NCI-H82 (cell line): ENCODE measurements at regions not wholly inside any gene's neighbourhood (a gene's known extent, or its start where the extent isn't known, plus 50 kb on each side); places are given as distances from the start of the nearest gene placed in this dataset.

ENCODE experiments used
- DNase-seq: peaks from one replicate; lab custom pipeline; 2025; lab: John Stamatoyannopoulos, UW

DNA sequence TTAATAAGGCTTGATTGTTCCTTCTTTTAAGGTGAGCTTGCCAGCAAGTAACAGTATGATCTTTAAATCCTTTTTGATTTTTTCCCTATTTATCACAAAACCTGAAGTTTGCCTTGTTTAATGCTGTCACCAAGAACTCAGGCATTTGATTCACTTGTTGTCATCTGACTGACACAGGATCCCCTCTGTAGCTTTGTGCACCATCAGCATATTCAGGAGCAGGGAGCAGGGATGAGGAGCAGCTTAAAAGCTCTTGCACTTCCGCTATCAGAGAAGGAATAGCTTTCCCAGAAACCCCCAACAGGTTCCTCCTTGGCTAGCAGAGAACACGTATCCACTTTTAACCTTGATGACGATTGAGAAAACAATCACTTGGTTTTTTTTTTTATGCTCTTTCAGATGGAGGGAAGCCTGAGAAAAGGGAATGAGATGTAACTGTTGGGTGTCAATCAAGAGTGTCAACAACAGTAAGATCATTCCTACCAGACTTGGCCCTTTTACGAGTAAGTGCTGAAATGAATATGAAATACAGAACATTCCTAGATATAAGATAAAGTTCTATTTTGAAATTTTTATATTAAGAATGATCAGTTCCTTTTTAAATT, 433.1 kb upstream of the CDH18 start:
- DNase-seq, result no peak
